SJCRH30 (cell line): ENCODE measurements at regions not wholly inside any gene's neighbourhood (a gene's known extent, or its start where the extent isn't known, plus 50 kb on each side); places are given as distances from the start of the nearest gene placed in this dataset.

ENCODE experiments used
- DNase-seq, 2 experiments: peaks; one replicate each; pipeline ENCODE4 v3.0.0-alpha.2; 2015 to 2020
- H3K27ac ChIP-seq: fragments of 250-450 bp; sonication (Bioruptor Pico); 2 replicates; pipeline ENCODE4 v1.5.1; 2020; ENCODE audit warnings: mild to moderate bottlenecking, moderate library complexity
- H3K27me3 ChIP-seq: fragments of 250-450 bp; sonication (Bioruptor Pico); 2 replicates; pipeline ENCODE4 v1.5.1; 2020; ENCODE audit warnings: mild to moderate bottlenecking, moderate library complexity
- H3K36me3 ChIP-seq: fragments of 250-450 bp; sonication (Bioruptor Pico); 2 replicates; pipeline ENCODE4 v1.5.1; 2020; ENCODE audit warnings: mild to moderate bottlenecking, moderate library complexity
- H3K4me1 ChIP-seq: fragments of 250-450 bp; sonication (Bioruptor Pico); 2 replicates; pipeline ENCODE4 v1.5.1; 2020; ENCODE audit warnings: mild to moderate bottlenecking, moderate library complexity
- H3K4me3 ChIP-seq: fragments of 250-450 bp; sonication (Bioruptor Pico); 2 replicates; pipeline ENCODE4 v1.5.1; 2020; ENCODE audit warnings: mild to moderate bottlenecking, moderate library complexity
- H3K9me3 ChIP-seq: fragments of 250-450 bp; sonication (Bioruptor Pico); replicated peaks from 2 replicates; pipeline ENCODE4 v1.5.1; 2020; ENCODE audit warnings: mild to moderate bottlenecking, moderate library complexity

DNA sequence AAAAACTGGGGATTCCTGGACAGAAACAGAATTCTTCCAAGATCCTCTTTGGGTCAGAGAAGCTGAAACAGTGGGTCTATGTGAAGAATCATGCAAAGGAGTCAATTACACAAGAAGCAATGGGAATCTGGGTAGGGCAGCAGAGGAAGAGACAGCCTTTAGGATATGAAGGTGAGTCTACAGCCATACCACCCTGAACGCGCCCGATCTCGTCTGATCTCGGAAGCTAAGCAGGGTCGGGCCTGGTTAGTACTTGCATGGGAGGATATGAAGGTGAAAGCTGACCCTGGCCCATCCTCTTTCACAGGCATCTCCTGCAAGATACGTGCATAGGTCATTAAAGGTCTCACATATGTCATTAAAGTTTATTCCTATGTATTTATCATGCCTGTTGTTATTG is 1080.9 kb upstream of the FANCL start:
- no peaks in the 10 kb centered on the region for H3K4me1 ChIP-seq
- no peak for DNase-seq
- H3K4me3 ChIP-seq, result no peak overlapping the region
- no peaks in the 10 kb centered on the region for H3K36me3 ChIP-seq
- H3K27me3 ChIP-seq, result no peaks in the 10 kb centered on the region
- H3K27ac ChIP-seq, result no peak overlapping the region
- no peaks in the 10 kb centered on the region for H3K9me3 ChIP-seq

DNA sequence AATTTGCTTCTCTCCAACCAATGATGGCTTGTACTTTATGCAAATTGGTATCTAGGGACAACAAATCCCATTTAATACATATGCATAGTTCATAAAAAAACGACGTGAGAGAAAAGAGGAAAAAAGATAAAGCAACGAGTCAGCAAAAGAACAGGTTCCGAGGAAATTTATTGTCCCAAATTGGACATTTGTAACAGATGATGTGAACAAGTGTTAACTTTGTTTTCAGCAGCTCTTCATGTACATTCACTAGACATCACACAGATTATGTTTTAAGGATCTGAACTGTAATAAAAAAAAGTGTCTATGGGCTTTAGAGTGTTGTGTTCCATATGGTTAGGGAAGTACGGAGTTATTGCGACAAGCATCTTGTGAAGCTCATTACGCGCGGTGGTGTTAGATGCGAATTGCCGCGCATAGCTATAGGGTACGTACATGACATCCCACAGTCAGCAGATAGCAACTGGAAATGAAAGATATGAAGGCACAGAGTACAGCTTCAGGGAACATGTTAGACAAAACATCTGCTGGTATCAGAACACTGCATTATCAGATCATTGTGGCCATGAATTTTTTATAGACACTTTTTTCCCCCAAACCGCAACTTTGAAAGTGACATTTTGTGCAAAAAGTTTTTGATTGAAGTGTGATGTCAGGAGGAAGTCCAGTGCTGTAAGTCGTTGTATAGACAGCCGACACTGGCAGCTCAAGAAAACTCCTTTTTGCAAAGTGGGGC is 1073.1 kb upstream of the FANCL start:
- Histone ChIP-seq H3K27me3 (no peaks in the 10 kb centered on the region), H3K4me3 (no peak overlapping the region), H3K36me3 (no peaks in the 10 kb centered on the region), H3K9me3 (no peaks in the 10 kb centered on the region), H3K4me1 (no peaks in the 10 kb centered on the region), H3K27ac (no peak overlapping the region)
- DNase-seq, result no peak

DNA sequence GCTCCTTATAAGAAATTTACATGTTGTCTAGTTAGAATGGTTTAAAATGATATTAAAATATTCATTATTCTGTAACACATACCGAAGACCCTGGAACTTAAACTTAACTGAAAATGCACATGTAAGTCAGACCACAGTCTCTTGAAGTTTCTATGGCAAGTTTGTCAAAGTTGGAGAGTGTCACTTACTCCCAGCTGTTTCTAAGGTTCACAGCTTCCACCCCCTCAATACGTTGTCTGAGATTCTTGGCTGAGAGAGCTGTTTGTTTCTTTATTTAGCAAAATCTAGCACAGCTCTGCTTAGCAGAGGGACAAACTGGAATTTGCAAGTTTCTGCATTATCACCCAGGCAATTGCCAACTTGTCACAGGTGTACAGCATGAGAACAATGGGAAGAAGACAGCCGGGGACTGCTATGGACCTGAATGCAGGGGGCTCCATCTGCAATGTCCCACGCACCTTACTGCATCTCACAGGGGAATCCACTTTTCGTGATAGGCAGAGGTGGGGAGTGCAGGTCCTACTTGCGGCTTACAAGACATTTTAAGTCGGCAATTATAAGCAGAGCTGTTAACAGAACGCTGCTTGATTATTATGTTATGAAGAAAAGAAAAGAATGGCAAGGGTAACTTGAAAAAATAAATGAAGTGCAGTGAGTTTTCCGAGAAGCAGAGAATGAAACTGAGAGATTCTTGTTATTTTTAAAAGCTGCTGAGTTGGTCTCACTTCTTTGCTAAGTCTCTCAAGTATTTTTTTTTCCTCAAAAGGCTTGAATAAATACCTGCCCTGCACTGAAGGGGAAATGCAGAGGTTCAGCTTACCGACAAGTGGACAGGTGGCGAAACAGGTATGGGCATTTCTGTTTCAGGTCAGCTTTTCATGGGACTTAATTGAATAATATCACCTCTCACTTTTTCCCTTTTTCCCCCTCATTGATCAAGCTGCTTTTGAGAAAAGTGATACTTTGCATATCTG is 1072.1 kb upstream of the FANCL start:
- Histone ChIP-seq H3K4me3 (no peak overlapping the region), H3K27ac (no peak overlapping the region), H3K4me1 (no peaks in the 10 kb centered on the region), H3K9me3 (no peaks in the 10 kb centered on the region), H3K36me3 (no peaks in the 10 kb centered on the region), H3K27me3 (no peaks in the 10 kb centered on the region)
- DNase-seq, result no peak

DNA sequence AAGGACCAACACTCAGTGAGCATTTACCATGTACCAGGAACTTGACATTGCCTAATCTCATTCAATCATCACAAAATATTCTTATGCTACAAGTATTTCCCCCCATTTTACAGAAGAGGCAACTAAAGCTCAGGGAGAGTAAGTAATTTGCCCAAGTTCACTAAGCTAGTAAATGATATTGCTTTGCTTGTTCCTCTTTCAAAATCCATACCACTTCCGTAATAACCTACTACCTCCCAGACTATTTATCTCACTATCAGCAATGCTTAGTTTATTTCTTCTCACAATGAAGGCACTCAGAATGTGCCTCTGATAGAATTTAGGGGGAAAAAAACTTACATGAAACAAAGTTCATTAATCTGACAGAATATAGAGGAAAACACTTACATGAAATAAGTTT is 1070.9 kb upstream of the FANCL start:
- H3K27ac ChIP-seq, result no peak overlapping the region
- no peak overlapping the region for H3K4me3 ChIP-seq
- no peaks in the 10 kb centered on the region for H3K9me3 ChIP-seq
- no peaks in the 10 kb centered on the region for H3K4me1 ChIP-seq
- H3K27me3 ChIP-seq, result no peaks in the 10 kb centered on the region
- no peak for DNase-seq
- H3K36me3 ChIP-seq, result no peaks in the 10 kb centered on the region

DNA sequence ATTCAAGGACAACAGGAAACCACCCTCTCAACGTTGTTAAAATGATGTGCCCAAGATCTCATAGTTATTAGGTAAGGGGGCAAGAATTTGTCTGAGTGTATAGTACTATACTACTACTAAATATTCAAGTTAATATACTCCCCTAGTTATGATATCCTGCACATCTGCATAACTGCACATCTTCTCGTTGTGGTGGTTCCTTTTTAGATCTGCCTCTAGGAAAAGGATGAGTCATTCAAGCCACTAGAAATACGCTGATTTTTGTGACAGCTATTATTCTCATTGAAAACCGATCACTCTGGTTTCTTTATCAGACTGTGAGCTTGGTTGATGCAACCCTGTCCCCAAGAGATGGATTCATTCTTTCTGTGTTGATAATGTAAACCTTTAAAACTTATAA is 1067.0 kb upstream of the FANCL start:
- no peak overlapping the region for H3K4me3 ChIP-seq
- no peaks in the 10 kb centered on the region for H3K36me3 ChIP-seq
- no peak overlapping the region for H3K27ac ChIP-seq
- no peaks in the 10 kb centered on the region for H3K9me3 ChIP-seq
- no peak for DNase-seq
- H3K27me3 ChIP-seq, result no peaks in the 10 kb centered on the region
- H3K4me1 ChIP-seq, result no peaks in the 10 kb centered on the region

DNA sequence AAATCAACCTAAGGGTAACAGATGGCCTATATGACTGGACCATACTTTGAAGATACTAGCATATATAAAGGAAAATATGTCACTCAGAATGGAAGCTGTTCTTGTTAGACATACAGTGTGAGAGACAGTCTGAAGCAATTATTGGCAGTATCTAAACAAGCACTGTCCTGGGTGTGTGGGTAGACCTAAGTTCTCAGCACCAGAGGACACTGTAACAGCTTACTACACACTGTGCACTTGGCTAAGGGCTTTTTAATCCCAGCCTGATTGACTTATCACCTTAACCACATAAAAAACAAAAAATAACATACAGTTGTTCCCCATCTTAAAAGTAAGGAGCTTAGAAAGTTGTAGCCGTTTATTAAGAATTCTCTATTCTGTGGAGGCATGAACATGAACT is 1066.1 kb upstream of the FANCL start:
- DNase-seq, result no peak

DNA sequence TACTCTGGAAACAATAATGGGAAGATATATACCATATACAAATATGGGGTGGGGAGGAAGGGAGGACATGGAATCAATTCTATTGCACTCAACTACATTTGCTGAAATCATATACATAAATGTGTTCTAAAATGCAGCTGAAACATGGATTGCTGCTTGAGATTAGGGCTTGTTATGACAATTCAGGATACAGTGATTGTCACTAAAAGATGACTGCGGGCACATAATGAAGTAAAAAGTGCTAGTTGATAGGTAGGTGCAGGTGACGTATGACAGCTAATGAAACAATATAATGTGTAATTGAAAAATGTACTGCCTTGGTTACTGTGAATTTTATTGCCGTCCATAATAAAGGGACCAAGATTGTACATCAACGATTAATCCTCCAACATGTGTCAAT is 1062.1 kb upstream of the FANCL start:
- Histone ChIP-seq H3K36me3 (no peaks in the 10 kb centered on the region), H3K27me3 (no peaks in the 10 kb centered on the region), H3K4me1 (peaks cover 11% of the 10 kb centered on the region), H3K27ac (no peak overlapping the region), H3K9me3 (no peaks in the 10 kb centered on the region), H3K4me3 (no peak overlapping the region)
- DNase-seq, result no peak

More for the DNA sequence above, 1066.1 kb upstream of the FANCL start:
- Histone ChIP-seq H3K4me1 (peaks cover 4% of the 10 kb centered on the region; the same call in 1 of the 2 replicates), H3K36me3 (no peaks in the 10 kb centered on the region), H3K4me3 (no peak overlapping the region), H3K27me3 (no peaks in the 10 kb centered on the region), H3K27ac (no peak overlapping the region), H3K9me3 (no peaks in the 10 kb centered on the region)

DNA sequence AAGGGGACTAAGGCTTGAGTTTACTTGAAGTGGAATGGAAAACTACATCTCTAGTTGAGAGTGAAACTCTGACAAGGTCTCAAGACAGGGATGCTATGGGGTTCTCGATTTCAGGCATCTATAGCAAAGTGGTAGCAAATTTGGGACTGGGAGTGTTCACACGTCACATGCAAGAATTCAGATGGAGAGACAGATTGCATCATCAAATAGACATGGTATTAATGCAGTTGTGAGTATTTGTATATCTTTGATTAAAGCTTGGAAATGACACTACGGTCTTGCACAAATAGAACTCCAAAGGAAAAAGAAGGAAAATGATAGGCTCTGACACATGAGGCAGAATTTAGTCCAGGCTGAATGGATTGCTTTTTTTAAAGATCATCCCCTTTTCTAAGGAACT is 1061.6 kb upstream of the FANCL start:
- DNase-seq, result peak in 1 of 2 experiments; percentile 4
- H3K9me3 ChIP-seq, result no peaks in the 10 kb centered on the region
- no peaks in the 10 kb centered on the region for H3K36me3 ChIP-seq

DNA sequence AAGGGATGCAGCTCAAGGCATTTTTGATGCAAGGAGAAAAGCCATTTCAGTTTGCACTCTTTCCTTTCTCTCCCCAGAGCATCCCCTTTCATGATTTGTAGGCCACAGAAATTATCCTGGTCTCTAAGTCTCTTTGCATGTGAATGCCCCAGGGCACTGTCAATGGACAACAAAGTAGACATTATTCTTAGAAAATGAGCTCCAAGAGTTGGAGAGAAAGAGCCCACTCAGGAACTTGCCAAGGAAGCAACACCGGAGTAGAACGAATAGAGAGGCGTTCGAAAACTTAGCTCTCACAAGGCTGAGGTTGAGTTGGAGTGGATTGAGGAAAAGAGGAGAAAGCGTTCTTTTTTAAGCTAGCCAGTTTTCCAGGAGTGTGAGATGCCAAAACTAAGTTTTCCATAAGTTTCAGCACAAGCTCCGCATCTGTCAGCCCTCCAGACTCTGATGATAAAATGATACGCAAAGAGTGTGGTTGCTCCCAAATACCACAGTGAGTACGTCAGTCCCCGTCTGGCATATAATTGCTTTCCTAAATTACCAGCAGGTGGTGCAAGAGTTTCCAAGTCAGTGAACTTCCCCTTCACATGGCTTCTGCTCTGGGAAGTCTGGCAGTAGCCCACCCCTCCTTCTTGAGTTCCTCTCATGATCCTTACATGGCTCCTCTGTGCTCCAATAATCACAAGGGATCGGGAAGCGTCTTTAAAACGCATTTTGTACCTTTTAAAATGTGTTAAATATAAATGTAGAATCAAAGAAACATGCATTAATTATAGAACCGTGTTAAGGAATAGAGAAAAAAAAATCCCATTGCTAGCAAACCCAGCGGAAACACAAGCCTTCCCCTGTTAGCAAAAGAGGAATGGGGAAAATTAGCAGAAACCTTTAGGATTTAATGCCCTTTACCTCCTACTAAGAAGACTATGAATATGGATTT is 1060.6 kb upstream of the FANCL start:
- Histone ChIP-seq H3K27me3 (no peaks in the 10 kb centered on the region), H3K4me3 (no peak overlapping the region), H3K4me1 (peaks cover 11% of the 10 kb centered on the region), H3K27ac (no peak overlapping the region), H3K9me3 (no peaks in the 10 kb centered on the region), H3K36me3 (no peaks in the 10 kb centered on the region)
- peak; percentile 75 to 93 for DNase-seq

More for the DNA sequence above, 1061.6 kb upstream of the FANCL start:
- Histone ChIP-seq H3K4me1 (peaks cover 11% of the 10 kb centered on the region), H3K27ac (no peak overlapping the region), H3K27me3 (no peaks in the 10 kb centered on the region), H3K4me3 (no peak overlapping the region)

DNA sequence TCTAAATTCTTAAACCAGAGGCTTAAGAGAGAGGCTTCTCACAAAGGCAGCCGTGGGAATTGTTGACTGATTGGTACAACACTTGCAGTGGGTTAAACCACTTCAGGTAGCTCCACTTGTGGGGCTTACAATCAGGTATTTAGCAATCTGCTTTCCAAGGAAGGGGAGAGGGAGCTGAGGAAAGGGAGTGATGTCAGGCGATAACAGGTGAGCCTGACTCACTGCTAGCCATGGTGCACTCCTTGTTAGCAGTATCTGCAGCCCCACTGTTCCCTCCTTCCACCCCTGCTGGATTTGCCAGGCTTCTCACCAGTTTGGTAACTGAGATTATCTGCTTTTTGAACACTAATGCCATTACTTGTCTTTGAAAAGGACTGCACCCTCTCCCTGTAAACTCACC is 1056.7 kb upstream of the FANCL start:
- Histone ChIP-seq H3K4me1 (peaks cover 14% of the 10 kb centered on the region), H3K9me3 (no peaks in the 10 kb centered on the region), H3K27ac (no peak overlapping the region), H3K4me3 (no peak overlapping the region), H3K36me3 (no peaks in the 10 kb centered on the region), H3K27me3 (no peaks in the 10 kb centered on the region; the same call in 1 of the 2 replicates)
- DNase-seq, result no peak

DNA sequence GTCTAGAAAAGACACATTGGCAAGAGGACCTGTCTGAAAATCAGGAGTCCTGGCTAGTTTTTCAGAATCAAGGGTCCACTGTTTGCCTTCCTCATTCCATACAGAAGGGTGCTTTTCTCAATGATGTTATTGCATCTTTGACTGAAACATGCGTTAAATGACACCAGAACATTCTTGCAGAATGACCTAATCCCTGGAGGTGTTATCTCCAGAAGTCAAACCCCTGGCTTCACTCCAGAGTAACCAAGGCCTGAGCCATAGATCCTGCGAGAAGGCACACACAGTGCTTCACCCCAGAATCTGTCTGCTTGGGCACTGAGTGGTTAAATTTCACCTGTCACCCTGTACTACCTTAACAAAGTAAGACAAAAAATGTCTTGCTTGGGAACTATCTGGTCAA is 1055.2 kb upstream of the FANCL start:
- Histone ChIP-seq H3K9me3 (no peaks in the 10 kb centered on the region), H3K27me3 (no peaks in the 10 kb centered on the region; the same call in 1 of the 2 replicates), H3K4me1 (peaks cover 3% of the 10 kb centered on the region; the same call in 1 of the 2 replicates), H3K4me3 (no peak overlapping the region), H3K27ac (no peak overlapping the region), H3K36me3 (no peaks in the 10 kb centered on the region)
- DNase-seq, result peak; percentile 9 to 25

DNA sequence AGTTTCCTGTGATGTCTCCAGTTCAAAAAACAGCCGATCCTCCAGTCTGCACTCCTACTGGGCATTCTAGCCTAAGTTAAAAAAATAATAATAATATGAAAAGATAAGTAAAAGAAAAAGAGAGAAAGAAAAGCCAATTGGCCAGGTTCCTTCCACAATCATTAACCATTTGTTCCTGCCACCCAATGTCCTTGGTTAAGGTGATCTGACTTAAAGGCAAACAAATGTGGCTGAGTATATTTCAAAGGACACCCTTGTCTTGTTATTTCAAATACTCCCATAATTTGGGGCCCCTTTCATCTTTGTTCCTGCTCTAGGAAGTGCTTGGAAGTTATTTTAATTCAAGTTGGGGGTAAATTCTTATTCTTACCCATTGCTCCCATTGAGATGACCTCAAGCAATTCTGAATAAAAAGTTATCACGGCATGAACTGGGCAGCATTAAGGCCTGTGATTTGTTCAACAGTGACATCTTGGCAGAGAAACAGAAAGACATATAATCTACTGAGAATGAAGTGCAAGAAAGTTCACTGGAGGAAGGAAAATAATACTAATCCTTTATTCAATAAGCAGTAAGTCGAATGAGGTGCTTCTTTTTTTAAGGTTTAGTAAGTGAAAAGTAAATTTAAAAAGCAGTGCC is 1054.5 kb upstream of the FANCL start:
- peaks cover 3% of the 10 kb centered on the region; the same call in 1 of the 2 replicates for H3K4me1 ChIP-seq
- no peak overlapping the region for H3K4me3 ChIP-seq
- H3K9me3 ChIP-seq, result no peaks in the 10 kb centered on the region
- no peak overlapping the region for H3K27ac ChIP-seq
- no peaks in the 10 kb centered on the region; the same call in 1 of the 2 replicates for H3K27me3 ChIP-seq
- H3K36me3 ChIP-seq, result no peaks in the 10 kb centered on the region
- DNase-seq, result no peak

DNA sequence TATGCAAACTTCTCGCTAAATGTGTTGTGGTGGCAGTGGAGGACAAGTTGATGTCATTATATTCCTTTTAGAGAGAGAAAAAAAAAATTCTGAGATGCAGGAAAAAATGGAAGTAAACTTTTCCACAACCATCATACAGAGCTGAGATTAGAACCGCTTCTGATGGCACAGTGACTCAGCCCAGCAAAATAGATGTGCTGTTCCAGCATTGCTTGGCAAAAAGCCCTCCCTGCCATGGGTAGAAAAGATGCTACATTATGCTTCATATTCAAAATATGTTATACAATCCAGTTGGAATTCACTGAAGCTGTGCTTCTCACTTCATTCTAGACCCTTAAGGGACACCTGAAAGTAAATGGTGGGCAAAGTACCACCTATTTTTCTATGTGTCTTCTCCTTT is 1047.6 kb upstream of the FANCL start:
- no peaks in the 10 kb centered on the region for H3K27me3 ChIP-seq
- no peak for DNase-seq
- no peak overlapping the region for H3K4me3 ChIP-seq
- H3K36me3 ChIP-seq, result no peaks in the 10 kb centered on the region
- H3K27ac ChIP-seq, result no peak overlapping the region
- no peaks in the 10 kb centered on the region for H3K4me1 ChIP-seq
- H3K9me3 ChIP-seq, result no peaks in the 10 kb centered on the region
